PC-3 (cell line): ENCODE measurements at regions not wholly inside any gene's neighbourhood (a gene's known extent, or its start where the extent isn't known, plus 50 kb on each side); places are given as distances from the start of the nearest gene placed in this dataset.

Experiments used
- ATAC-seq: fragments of 200-7000 bp; cut with Tn5 transposase; 2 replicates; pipeline ENCODE4 v1.9.1; 2020; ENCODE audit warnings: mild to moderate bottlenecking, moderate library complexity
- BruUV-seq: library from RNA; stranded (reverse); fragments of 400-500 nt; replicated peaks from 2 replicates; lab custom pipeline; 2021; lab: Mats Ljungman, UMichigan
- CTCF ChIA-PET: fragments of 300-600 bp; sonication (Branson Sonifier 250); formaldehyde crosslinking; loops from one replicate; lab custom pipeline; 2022; ENCODE audit warnings: antibody characterized with exemption; lab: Charles Lee
- POLR2A ChIA-PET: fragments of 300-600 bp; sonication (Branson Sonifier 250); formaldehyde crosslinking; loops from one replicate; lab custom pipeline; 2022; ENCODE audit warnings: antibody characterized with exemption; ENCODE audit not compliant: unreplicated experiment; lab: Charles Lee
- DNase-seq: peaks from one replicate; pipeline ENCODE4 v3.0.0-alpha.2; 2015
- H2AFZ ChIP-seq: fragments of 300-600 bp; sonication (generic); 2 replicates; pipeline ENCODE4 v1.6.0; 2016; ENCODE audit warnings: antibody characterized with exemption, low read length
- H3F3A ChIP-seq: fragments of 300-600 bp; sonication (generic); one replicate; pipeline ENCODE4 v1.6.0; 2017; ENCODE audit warnings: antibody characterized with exemption, low read length, control low read depth, mild to moderate bottlenecking; ENCODE audit not compliant: unreplicated experiment
- H3K27ac ChIP-seq: fragments of 300-600 bp; sonication (generic); 2 replicates; pipeline ENCODE4 v1.5.1; 2016; ENCODE audit warnings: mild to moderate bottlenecking, low read length
- H3K27me3 ChIP-seq: fragments of 300-600 bp; sonication (generic); 2 replicates; pipeline ENCODE4 v1.6.1; 2016; ENCODE audit warnings: low read length, mixed read lengths
- H3K36me3 ChIP-seq: fragments of 300-600 bp; sonication (generic); 2 replicates; pipeline ENCODE4 v1.6.1; 2016; ENCODE audit warnings: low read depth, mixed run types, low read length, mixed read lengths
- H3K4me1 ChIP-seq: fragments of 300-600 bp; sonication (generic); 2 replicates; pipeline ENCODE4 v1.5.1; 2016; ENCODE audit warnings: low read length; ENCODE audit not compliant: insufficient read depth
- H3K4me2 ChIP-seq: fragments of 300-600 bp; sonication (generic); 2 replicates; pipeline ENCODE4 v1.6.0; 2016; ENCODE audit warnings: low read length
- H3K4me3 ChIP-seq: fragments of 300-600 bp; sonication (generic); 2 replicates; pipeline ENCODE4 v1.5.1; 2016; ENCODE audit warnings: mild to moderate bottlenecking, low read length, mixed read lengths
- H3K79me2 ChIP-seq: fragments of 300-600 bp; sonication (generic); 2 replicates; pipeline ENCODE4 v1.6.1; 2017; ENCODE audit warnings: low read length, mixed read lengths
- H3K9ac ChIP-seq: fragments of 300-600 bp; sonication (generic); 2 replicates; pipeline ENCODE4 v1.6.0; 2016; ENCODE audit warnings: mild to moderate bottlenecking, low read length
- H3K9me2 ChIP-seq: fragments of 300-600 bp; sonication (generic); replicated peaks from 2 replicates; pipeline ENCODE4 v1.6.1; 2016; ENCODE audit warnings: mixed run types, low read length, mixed read lengths
- H3K9me3 ChIP-seq: fragments of 300-600 bp; sonication (generic); 2 replicates; pipeline ENCODE4 v1.6.1; 2016; ENCODE audit warnings: low read length, mixed read lengths
- H4K20me1 ChIP-seq: fragments of 300-600 bp; sonication (generic); 2 replicates; pipeline ENCODE4 v1.6.1; 2016; ENCODE audit warnings: low read length, mixed read lengths
- CTCF ChIP-seq: fragments of 300-600 bp; sonication (generic); conservative IDR thresholded peaks from 2 replicates; pipeline ENCODE4 v1.5.1; 2017; ENCODE audit warnings: antibody characterized with exemption, low read depth, mild to moderate bottlenecking, low read length
- EZH2 ChIP-seq: fragments of 300-600 bp; sonication (generic); IDR thresholded peaks from one replicate; pipeline ENCODE4 v1.6.1; 2017; ENCODE audit warnings: antibody characterized with exemption, mild to moderate bottlenecking, low read length; ENCODE audit not compliant: unreplicated experiment
- EZH2phosphoT487 ChIP-seq: fragments of 300-600 bp; sonication (generic); IDR thresholded peaks from 2 replicates; pipeline ENCODE4 v1.6.1; 2018; ENCODE audit warnings: mild to moderate bottlenecking, antibody characterized with exemption, low read length, borderline replicate concordance
- intact Hi-C: fragments of 100-400 bp; cut with micrococcal nuclease; formaldehyde crosslinking; loops from 2 replicates; pipeline ENCODE4 v1.9.0; 2023

GRCh38 chr16:64217789-64218535 lies 903.9 kb downstream of the CDH11 start:
- no peak overlapping the region for H3K27ac ChIP-seq
- H3K36me3 ChIP-seq, result no peaks in the 10 kb centered on the region
- H3K9me3 ChIP-seq, result no peaks in the 10 kb centered on the region
- intact Hi-C loops, result no loop called here
- no peak overlapping the region for H2AFZ ChIP-seq
- H3K9me2 ChIP-seq, result no peaks in the 10 kb centered on the region
- no peak overlapping the region for H3K9ac ChIP-seq
- no peaks in the 10 kb centered on the region for H3K4me1 ChIP-seq
- H3K4me2 ChIP-seq, result no peak overlapping the region
- no TSS peak for BruUV-seq
- no peaks in the 10 kb centered on the region for H3F3A ChIP-seq
- H3K27me3 ChIP-seq, result no peaks in the 10 kb centered on the region
- DNase-seq (no peak), ATAC-seq (no peak)
- TF ChIP-seq EZH2phosphoT487 (no peak), EZH2 (no peak), CTCF (no peak)
- no peaks in the 10 kb centered on the region for H3K79me2 ChIP-seq
- CTCF ChIA-PET, result no interaction called here
- H4K20me1 ChIP-seq, result no peaks in the 10 kb centered on the region
- POLR2A ChIA-PET, result no interaction called here
- no peak overlapping the region for H3K4me3 ChIP-seq

- DNase-seq (no peak), ATAC-seq (no peak)
- Histone ChIP-seq H3K27ac (no peak overlapping the region), H3K9me3 (no peaks in the 10 kb centered on the region), H3F3A (no peaks in the 10 kb centered on the region), H3K9me2 (no peaks in the 10 kb centered on the region), H3K9ac (no peak overlapping the region), H3K4me1 (no peaks in the 10 kb centered on the region), H3K36me3 (no peaks in the 10 kb centered on the region), H3K27me3 (no peaks in the 10 kb centered on the region), H3K4me2 (no peak overlapping the region), H3K4me3 (no peak overlapping the region), H4K20me1 (no peaks in the 10 kb centered on the region), H2AFZ (no peak overlapping the region), H3K79me2 (no peaks in the 10 kb centered on the region)
- intact Hi-C loops, result no loop called here
- ChIA-PET CTCF (no interaction called here), POLR2A (no interaction called here)
- no TSS peak for BruUV-seq
- TF ChIP-seq EZH2phosphoT487 (no peak), EZH2 (no peak), CTCF (no peak)
Measured at GRCh38 chr16:64215730-64216129, 906.1 kb downstream of the CDH11 start.

- no peaks in the 10 kb centered on the region for H4K20me1 ChIP-seq
- H3F3A ChIP-seq, result no peaks in the 10 kb centered on the region
- no peak overlapping the region for H2AFZ ChIP-seq
- TF ChIP-seq EZH2 (no peak), EZH2phosphoT487 (no peak), CTCF (no peak)
- ATAC-seq (no peak), DNase-seq (no peak)
- H3K4me3 ChIP-seq, result no peak overlapping the region
- intact Hi-C loops, result no loop called here
- no peaks in the 10 kb centered on the region for H3K79me2 ChIP-seq
- H3K4me1 ChIP-seq, result no peaks in the 10 kb centered on the region
- H3K27me3 ChIP-seq, result no peaks in the 10 kb centered on the region
- no peak overlapping the region for H3K9ac ChIP-seq
- no TSS peak for BruUV-seq
- H3K9me2 ChIP-seq, result no peaks in the 10 kb centered on the region
- no peaks in the 10 kb centered on the region for H3K36me3 ChIP-seq
- no peak overlapping the region for H3K27ac ChIP-seq
- ChIA-PET POLR2A (no interaction called here), CTCF (no interaction called here)
- no peaks in the 10 kb centered on the region for H3K9me3 ChIP-seq
- no peak overlapping the region for H3K4me2 ChIP-seq
Measured at GRCh38 chr16:64211331-64211730, 910.5 kb downstream of the CDH11 start.
